Activated CD4-positive, alpha-beta T cell treated with anti-CD3 and anti-CD28 coated beads, Interleukin-2, amount 10 ng/mL, durations not matched to agents 7 days and 5 days (primary cell): ENCODE measurements at regions not wholly inside any gene's neighbourhood (a gene's known extent, or its start where the extent isn't known, plus 50 kb on each side); places are given as distances from the start of the nearest gene placed in this dataset.
A peak's percentile ranks its signal among the peaks of the same experiment; 100 is the strongest.
"Not testable (repeated sequence)": the region's sequence is repeated elsewhere in the genome, so short reads cannot be mapped to it uniquely, and the experiment has no call there.

ENCODE experiments used
- CTCF ChIA-PET: fragments of 350-600 bp; sonication (Branson Sonifier 250); formaldehyde crosslinking; loops from one replicate; lab custom pipeline; 2021; ENCODE audit warnings: antibody characterized with exemption; lab: Charles Lee
- POLR2A ChIA-PET: fragments of 350-600 bp; sonication (Branson Sonifier 250); formaldehyde crosslinking; loops from one replicate; lab custom pipeline; 2021; ENCODE audit warnings: antibody characterized with exemption; lab: Charles Lee
- DNase-seq: peaks from one replicate; pipeline ENCODE4 v3.0.0-alpha.2; 2020
- H3K27ac Mint-ChIP-seq: one replicate; pipeline ENCODE4 v1.8.0; 2021; ENCODE audit warnings: mild to moderate bottlenecking, moderate library complexity, mixed read lengths
- H3K27me3 Mint-ChIP-seq: one replicate; pipeline ENCODE4 v1.8.0; 2021; ENCODE audit warnings: mixed read lengths
- H3K36me3 Mint-ChIP-seq: one replicate; pipeline ENCODE4 v1.8.0; 2021; ENCODE audit warnings: low read depth, mixed read lengths
- H3K4me1 Mint-ChIP-seq: one replicate; pipeline ENCODE4 v1.8.0; 2021; ENCODE audit warnings: mixed read lengths
- H3K4me3 Mint-ChIP-seq: one replicate; pipeline ENCODE4 v1.8.0; 2021; ENCODE audit warnings: mild to moderate bottlenecking, moderate library complexity, mixed read lengths
- H3K9me3 Mint-ChIP-seq: one replicate; pipeline ENCODE4 v1.8.0; 2021; ENCODE audit warnings: mixed read lengths

DNA sequence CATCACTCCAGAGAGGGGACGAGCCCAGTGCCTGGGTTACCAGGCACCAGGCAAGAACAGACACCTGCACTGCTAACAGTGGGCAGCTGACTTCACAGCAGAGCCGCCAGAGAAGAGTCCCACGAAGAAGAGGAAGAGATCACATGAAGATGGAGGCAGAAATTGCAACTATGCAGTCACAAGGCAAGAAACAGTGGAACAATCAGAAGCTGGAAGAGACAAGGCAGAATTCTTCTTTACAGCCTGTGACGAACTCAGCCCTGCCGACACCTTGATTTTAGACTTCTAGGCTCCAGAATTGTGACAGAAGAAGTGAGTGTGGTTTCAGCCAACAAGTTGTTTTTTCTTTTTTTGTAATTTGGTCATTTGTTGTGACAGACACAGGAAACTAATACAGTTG is 59.2 kb downstream of the IL12A start:
- Mint-ChIP-seq H3K27ac (no peak overlapping the region), H3K27me3 (no peaks in the 10 kb centered on the region), H3K4me3 (no peak overlapping the region), H3K36me3 (peaks cover under 1% of the 10 kb centered on the region), H3K9me3 (peaks cover 6% of the 10 kb centered on the region), H3K4me1 (no peaks in the 10 kb centered on the region)
- ChIA-PET CTCF (interaction anchor here (0.7 kb wide), 1 partner anchor 441 kb away, joined by 3 read pairs; no protein-coding TSS in a partner anchor), POLR2A (no interaction called here)
- no peak for DNase-seq

DNA sequence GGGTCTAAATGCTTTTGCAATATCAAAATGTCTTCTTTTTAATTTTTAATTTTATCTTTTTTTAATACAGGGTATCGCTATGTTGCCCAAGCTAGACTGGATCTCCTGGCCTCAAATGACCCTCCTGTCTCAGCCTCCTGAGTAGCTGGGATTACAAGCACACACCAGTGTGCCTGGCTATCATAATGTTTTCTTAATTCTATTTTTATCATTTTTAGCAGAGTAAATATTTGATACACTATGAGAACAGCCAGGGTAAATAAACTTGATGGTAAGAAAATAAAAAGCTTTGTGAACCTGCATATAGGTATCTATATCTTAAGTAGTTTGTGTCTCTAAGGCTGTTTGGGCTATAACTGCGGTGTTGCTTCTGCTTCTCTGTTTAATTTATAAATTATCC is 60.4 kb downstream of the IL12A start:
- H3K27ac Mint-ChIP-seq, result no peak overlapping the region
- H3K36me3 Mint-ChIP-seq, result no peaks in the 10 kb centered on the region
- H3K4me3 Mint-ChIP-seq, result no peak overlapping the region
- H3K4me1 Mint-ChIP-seq, result no peaks in the 10 kb centered on the region
- ChIA-PET POLR2A (no interaction called here), CTCF (no interaction called here)
- H3K27me3 Mint-ChIP-seq, result no peaks in the 10 kb centered on the region
- H3K9me3 Mint-ChIP-seq, result no peaks in the 10 kb centered on the region
- no peak for DNase-seq

DNA sequence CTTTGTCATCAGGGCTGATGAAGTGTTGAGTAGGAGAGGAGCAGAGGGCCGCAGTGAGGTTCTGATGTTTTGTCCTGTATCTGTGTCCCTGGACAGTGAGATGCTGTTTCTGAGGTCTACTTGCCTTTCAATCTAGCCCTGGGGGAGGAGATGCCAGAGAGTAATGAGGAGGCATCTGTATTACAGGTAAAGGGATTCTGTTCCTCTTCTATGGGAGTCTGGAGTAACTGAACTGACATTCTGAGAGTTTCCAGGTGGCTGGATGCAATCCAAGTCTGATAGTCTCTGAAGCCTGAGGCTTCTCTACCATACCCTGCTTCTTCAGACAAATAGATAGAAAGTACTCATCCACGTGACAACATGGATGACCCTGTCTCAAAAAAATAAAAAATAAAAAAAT is 60.9 kb downstream of the IL12A start:
- ChIA-PET POLR2A (no interaction called here), CTCF (interaction anchor here (0.7 kb wide), 1 partner anchor 121 kb away, joined by 3 read pairs; no protein-coding TSS in a partner anchor)
- no peaks in the 10 kb centered on the region for H3K27me3 Mint-ChIP-seq
- no peak for DNase-seq
- no peaks in the 10 kb centered on the region for H3K36me3 Mint-ChIP-seq
- H3K27ac Mint-ChIP-seq, result no peak overlapping the region
- H3K9me3 Mint-ChIP-seq, result no peaks in the 10 kb centered on the region
- no peaks in the 10 kb centered on the region for H3K4me1 Mint-ChIP-seq
- no peak overlapping the region for H3K4me3 Mint-ChIP-seq

DNA sequence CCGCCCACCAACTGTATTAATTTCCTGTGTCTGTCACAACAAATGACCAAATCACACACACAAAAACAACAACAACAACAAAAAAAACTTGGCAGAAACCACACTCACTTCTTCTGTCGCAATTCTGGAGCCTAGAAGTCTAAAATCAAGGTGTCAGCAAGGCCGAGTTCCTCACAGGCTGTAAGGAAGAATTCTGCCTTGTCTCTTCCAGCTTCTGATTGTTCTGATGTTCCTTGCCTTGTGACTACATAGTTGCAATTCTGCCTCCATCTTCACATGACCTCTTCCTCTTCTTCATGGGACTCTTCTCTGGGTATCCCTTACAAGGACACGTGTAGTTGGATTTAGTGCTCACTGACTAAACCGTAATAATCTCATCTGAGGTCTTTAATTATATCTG is 61.4 kb downstream of the IL12A start:
- Mint-ChIP-seq H3K27ac (no peak overlapping the region), H3K4me1 (no peaks in the 10 kb centered on the region), H3K27me3 (no peaks in the 10 kb centered on the region), H3K9me3 (no peaks in the 10 kb centered on the region), H3K4me3 (no peak overlapping the region), H3K36me3 (no peaks in the 10 kb centered on the region)
- no peak for DNase-seq
- ChIA-PET POLR2A (no interaction called here), CTCF (interaction anchor here (0.7 kb wide), 1 partner anchor 120 kb away, joined by 3 read pairs; no protein-coding TSS in a partner anchor)

DNA sequence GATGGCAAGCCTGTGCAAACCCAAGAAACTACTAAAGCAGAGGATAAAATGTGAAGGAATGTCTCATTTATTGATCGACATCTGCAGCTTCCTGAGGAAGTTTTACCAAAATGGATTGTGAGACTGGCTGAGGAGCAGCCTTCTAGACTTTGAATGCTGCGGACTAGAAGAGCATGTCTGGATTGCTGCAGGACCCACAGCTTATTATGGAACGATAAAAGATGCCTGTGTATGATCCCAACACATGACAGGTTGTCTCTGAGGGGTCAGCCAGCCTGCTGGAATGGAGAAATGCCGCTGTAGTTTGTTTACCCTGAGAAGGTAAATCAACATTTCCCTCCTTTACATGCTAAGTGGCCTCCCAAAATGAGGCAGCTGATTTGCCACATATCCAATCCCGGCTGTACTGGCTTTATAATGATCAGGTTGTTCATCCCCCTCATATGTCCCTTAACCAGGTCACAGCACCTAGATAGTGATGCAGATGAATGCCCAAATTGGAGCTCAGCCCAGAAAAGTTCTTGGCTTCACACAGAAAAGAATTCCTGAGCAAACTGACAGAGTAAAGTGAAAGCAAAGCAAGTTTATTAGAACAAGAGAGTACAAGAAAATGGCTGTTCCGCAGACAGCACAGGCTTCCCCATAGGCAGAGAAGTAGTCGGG is 63.9 kb downstream of the IL12A start:
- Mint-ChIP-seq H3K27me3 (no peaks in the 10 kb centered on the region), H3K27ac (no peak overlapping the region), H3K4me3 (no peak overlapping the region), H3K36me3 (no peaks in the 10 kb centered on the region), H3K4me1 (no peaks in the 10 kb centered on the region), H3K9me3 (no peaks in the 10 kb centered on the region)
- no peak for DNase-seq
- ChIA-PET POLR2A (no interaction called here), CTCF (interaction anchor here (0.6 to 1.1 kb wide), 3 partner anchors 11 to 1255 kb away, joined by 3 to 4 read pairs (median 3); no protein-coding TSS in a partner anchor)

DNA sequence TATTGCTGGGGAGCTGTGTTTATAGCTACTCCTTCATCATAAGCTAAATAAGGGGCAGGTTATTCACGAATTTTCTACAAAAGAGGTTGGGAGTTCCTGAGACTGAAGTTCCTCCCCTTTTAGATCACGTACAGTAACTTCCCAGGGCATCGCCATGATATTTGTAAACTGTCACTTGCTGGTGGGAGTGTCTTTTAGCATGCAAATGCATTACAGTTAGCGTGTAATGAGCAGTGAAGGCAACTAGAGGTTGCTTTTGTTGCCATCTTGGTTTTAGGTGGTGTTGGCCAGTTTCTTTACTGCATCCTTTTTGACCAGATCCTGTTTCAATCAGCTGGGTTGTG is 64.4 kb downstream of the IL12A start:
- no peaks in the 10 kb centered on the region for H3K27me3 Mint-ChIP-seq
- H3K36me3 Mint-ChIP-seq, result no peaks in the 10 kb centered on the region
- H3K27ac Mint-ChIP-seq, result no peak overlapping the region
- no peak for DNase-seq
- ChIA-PET CTCF (interaction anchor here (1.1 kb wide), 1 partner anchor 20 kb away, joined by 3 read pairs; no protein-coding TSS in a partner anchor), POLR2A (no interaction called here)
- no peaks in the 10 kb centered on the region for H3K4me1 Mint-ChIP-seq
- H3K4me3 Mint-ChIP-seq, result no peak overlapping the region
- no peaks in the 10 kb centered on the region for H3K9me3 Mint-ChIP-seq

DNA sequence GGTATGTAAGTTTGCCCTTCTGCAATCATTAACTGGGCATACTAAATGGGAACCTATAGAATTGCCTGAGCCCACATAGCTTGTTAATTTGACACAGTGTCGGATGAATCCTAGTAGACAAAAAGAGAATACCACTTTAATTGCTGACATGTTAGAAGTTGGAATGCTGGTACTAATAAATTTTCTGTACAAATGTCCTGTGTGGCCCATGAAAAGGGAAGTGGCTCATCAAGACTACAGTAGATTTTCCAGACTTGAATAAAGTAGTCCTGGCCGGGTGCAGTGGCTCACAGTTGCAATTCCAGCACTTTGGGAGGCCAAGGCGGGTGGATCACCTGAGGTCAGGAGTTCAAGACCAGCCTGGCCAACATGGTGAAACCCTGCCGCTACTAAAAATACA is 66.2 kb downstream of the IL12A start:
- H3K4me3 Mint-ChIP-seq, DNase-seq, H3K4me1 Mint-ChIP-seq, H3K27me3 Mint-ChIP-seq, H3K36me3 Mint-ChIP-seq, H3K9me3 Mint-ChIP-seq, H3K27ac Mint-ChIP-seq, POLR2A ChIA-PET, CTCF ChIA-PET: not testable (repeated sequence)

DNA sequence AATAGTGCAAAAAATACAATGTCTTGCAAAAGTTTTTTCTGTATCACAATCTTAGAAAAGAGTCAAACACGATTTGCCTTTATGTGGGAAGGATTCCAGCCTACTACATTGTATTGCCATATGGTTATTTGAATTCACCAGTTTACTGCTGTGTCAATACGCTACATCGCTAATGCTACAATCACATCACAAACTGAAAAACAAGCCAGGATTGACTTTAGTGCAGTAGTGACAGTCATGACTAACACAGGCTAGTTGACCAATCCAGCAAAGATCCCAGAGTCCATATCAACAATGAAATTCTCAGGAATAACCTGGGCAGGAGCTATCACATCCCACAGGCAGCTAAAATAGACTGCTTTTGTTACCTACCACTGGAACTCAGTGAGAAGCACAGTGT is 67.0 kb downstream of the IL12A start:
- Mint-ChIP-seq H3K4me1 (no peaks in the 10 kb centered on the region), H3K9me3 (no peaks in the 10 kb centered on the region), H3K4me3 (no peak overlapping the region), H3K27ac (no peak overlapping the region), H3K36me3 (no peaks in the 10 kb centered on the region), H3K27me3 (peaks cover 2% of the 10 kb centered on the region)
- ChIA-PET CTCF (no interaction called here), POLR2A (no interaction called here)
- DNase-seq, result no peak

DNA sequence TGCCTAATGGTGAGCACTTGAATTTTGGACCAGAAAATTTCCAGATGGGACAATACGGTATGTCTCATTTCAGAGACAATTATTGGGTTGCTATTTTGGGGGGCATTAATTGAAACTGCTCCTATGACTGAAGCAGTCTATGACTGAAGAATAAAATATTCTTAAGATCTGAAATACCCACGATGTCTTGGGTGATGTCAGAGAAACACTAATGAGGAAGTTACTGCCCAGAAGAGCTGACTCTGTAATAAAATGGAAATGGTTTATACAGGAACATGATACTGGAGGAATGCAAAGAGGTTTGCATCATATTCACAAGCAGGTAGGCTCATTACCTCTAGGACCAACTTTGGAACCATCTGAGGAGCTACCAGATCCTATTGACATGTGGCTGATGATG is 68.7 kb downstream of the IL12A start:
- Mint-ChIP-seq H3K36me3 (no peaks in the 10 kb centered on the region), H3K4me3 (no peak overlapping the region), H3K4me1 (peaks cover 6% of the 10 kb centered on the region), H3K27me3 (peaks cover 2% of the 10 kb centered on the region), H3K9me3 (peaks cover 4% of the 10 kb centered on the region), H3K27ac (no peak overlapping the region)
- ChIA-PET POLR2A (no interaction called here), CTCF (no interaction called here)
- DNase-seq, result no peak

DNA sequence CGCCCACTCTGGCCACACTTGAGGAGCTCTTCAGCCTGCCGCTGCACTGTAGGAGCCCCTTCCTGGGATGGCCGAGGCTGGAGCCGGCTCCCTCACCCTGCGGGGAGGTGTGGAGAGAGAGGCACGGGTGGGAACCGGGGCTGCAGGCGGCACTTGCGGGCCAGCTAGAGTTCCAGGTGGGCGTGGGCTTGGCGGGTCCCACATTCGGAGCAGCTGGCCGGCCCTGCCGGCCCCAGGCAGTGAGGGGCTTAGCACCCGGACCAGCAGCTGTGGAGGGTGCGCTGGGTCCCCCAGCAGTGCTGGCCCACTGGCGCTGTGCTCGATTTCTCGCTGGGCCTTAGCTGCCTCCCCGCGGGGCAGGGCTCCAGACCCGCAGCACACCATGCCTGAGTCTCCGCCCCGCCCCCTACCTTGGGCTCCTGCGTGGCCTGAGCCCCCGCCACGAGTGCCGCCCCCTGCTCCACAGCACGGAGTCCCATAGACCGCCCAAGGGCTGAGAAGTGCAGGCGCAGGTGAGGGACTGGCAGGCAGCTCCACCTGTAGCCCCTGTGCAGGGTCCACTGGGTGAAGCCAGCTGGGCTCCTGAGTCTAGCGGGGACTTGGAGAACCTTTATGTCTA is 71.9 kb downstream of the IL12A start:
- Mint-ChIP-seq H3K27ac (no peak overlapping the region), H3K4me3 (no peak overlapping the region), H3K4me1 (peaks cover 6% of the 10 kb centered on the region), H3K27me3 (peaks cover 2% of the 10 kb centered on the region), H3K36me3 (no peaks in the 10 kb centered on the region), H3K9me3 (peaks cover 4% of the 10 kb centered on the region)
- no peak for DNase-seq
- ChIA-PET POLR2A (no interaction called here), CTCF (interaction anchor here (1.3 to 1.4 kb wide), 3 partner anchors 9 to 72 kb away, joined by 3 read pairs; partner anchors contain the start of gene IL12A)

DNA sequence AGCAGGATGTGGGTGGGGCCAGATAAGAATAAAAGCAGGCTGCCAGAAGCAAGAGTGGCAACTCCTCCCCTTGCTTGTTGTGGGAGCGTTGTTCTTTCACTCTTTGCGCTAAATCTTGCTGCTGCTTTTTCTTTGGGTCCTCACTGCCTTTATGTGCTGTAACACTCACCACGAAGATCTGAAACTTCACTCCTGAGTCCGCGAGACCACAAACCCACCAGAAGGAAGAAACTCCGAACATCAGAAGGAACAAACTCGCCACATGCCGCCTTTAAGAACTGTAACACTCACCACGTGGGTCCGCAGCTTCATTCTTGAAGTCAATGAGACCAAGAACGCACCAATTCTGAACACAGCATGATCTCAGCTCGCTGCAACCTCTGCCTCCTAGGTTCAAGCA is 72.9 kb downstream of the IL12A start:
- Mint-ChIP-seq H3K27me3 (peaks cover 2% of the 10 kb centered on the region), H3K36me3 (no peaks in the 10 kb centered on the region), H3K4me1 (peaks cover 6% of the 10 kb centered on the region), H3K9me3 (peaks cover 4% of the 10 kb centered on the region), H3K4me3 (peak overlapping the region; percentile 32), H3K27ac (peak overlapping the region; percentile 7)
- ChIA-PET POLR2A (no interaction called here), CTCF (interaction anchor here (1.0 kb wide), 1 partner anchor 12 kb away, joined by 6 read pairs; no protein-coding TSS in a partner anchor)
- no peak for DNase-seq

DNA sequence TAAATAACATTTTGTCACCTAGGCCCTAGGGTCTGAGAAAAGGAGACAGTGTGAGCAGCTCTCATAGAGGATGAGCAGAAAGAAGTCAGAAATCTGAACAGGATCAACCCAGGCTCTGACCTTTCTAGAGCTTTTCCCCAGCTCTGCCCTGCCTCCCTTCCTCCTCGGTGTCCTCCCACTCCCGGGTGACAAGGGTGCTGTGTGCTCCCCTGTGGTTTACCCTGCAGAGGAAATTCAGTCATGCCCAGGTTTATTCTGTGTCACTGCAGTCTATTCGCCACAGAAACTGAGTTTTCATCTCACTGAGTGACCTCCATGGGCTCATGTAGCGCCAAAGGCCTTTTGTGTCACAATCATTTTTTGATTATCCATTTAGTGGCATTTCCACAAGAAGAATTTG is 76.6 kb downstream of the IL12A start:
- Mint-ChIP-seq H3K4me1 (peaks cover 6% of the 10 kb centered on the region), H3K27ac (no peak overlapping the region), H3K36me3 (no peaks in the 10 kb centered on the region), H3K27me3 (no peaks in the 10 kb centered on the region), H3K9me3 (peaks cover 4% of the 10 kb centered on the region), H3K4me3 (no peak overlapping the region)
- ChIA-PET POLR2A (no interaction called here), CTCF (interaction anchor here (0.7 kb wide), 1 partner anchor 131 kb away, joined by 3 read pairs; no protein-coding TSS in a partner anchor)
- DNase-seq, result no peak

DNA sequence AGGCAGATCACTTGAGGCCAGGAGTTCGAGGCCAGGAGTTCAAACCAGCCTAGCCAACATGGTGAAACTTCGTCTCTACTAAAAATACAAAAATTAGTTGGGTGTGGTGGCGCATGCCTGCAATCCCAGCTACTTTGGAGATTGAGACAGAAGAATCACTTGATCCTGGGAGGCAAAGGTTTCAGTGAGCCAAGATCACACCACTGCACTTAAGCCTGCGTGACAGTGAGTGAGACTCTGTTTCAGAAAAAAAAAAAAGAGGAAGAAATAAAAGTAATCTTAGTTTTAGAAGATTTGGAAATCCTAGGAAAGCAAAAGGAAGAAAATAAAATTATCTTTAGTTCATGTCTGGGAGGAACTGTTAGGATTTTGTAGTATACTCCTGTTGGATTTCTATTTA is 77.2 kb downstream of the IL12A start:
- peaks cover 6% of the 10 kb centered on the region for H3K4me1 Mint-ChIP-seq
- peaks cover 4% of the 10 kb centered on the region for H3K9me3 Mint-ChIP-seq
- POLR2A ChIA-PET, result no interaction called here
- no peak overlapping the region for H3K4me3 Mint-ChIP-seq
- H3K27ac Mint-ChIP-seq, result no peak overlapping the region
- no peak for DNase-seq
- CTCF ChIA-PET, result interaction anchor here (0.7 to 1.0 kb wide), 2 partner anchors 79 to 131 kb away, joined by 3 read pairs; no protein-coding TSS in a partner anchor
- no peaks in the 10 kb centered on the region for H3K36me3 Mint-ChIP-seq
- no peaks in the 10 kb centered on the region for H3K27me3 Mint-ChIP-seq
